K562 (cell line): ENCODE measurements at regions not wholly inside any gene's neighbourhood (a gene's known extent, or its start where the extent isn't known, plus 50 kb on each side); places are given as distances from the start of the nearest gene placed in this dataset.
A peak's percentile ranks its signal among the peaks of the same experiment; 100 is the strongest.

Source experiments
- ATAC-seq: fragments of 200-7000 bp; cut with Tn5 transposase; 3 replicates; pipeline ENCODE4 v1.9.1; 2020; ENCODE audit warnings: moderate library complexity
- BruUV-seq: library from RNA; stranded (reverse); fragments of 400-500 nt; replicated peaks from 2 replicates; lab custom pipeline; 2021; lab: Mats Ljungman, UMichigan
- CTCF ChIA-PET: fragments of 300-600 bp; formaldehyde crosslinking; extraction: SDS; loops from one replicate; lab custom pipeline; 2021; ENCODE audit warnings: low intra/inter-chr PET ratio; lab: Yijun Ruan, JAX
- POLR2A ChIA-PET: fragments of 300-600, 350-650 bp; sonication (Branson Sonifier 250); formaldehyde crosslinking; extraction: SDS; loops from one replicate; lab custom pipeline; 2021; ENCODE audit warnings: antibody characterized with exemption, inconsistent platforms; lab: Yijun Ruan, JAX
- DNase-seq, 4 experiments: peaks; one replicate each; pipeline versions ENCODE4 v3.0.0 to v3.0.0-alpha.2; 2011 to 2018; ENCODE audit warnings: low spot score in 3 of 4, mixed read lengths in 3 of 4; ENCODE audit errors: extremely low read depth in 1 of 4
- FAIRE-seq: peaks from 2 replicates; lab custom pipeline; 2011; peaks lifted over from hg19 to GRCh38; lab: Jason Lieb, UNC
- H2AFZ ChIP-seq: 2 replicates; pipeline ENCODE4 v1.6.0; 2011; ENCODE audit warnings: low read depth, low read length, control low read depth, inconsistent platforms
- H3K27ac ChIP-seq: fragments of 200-600 bp; 3 replicates; pipeline ENCODE4 v1.8.0; 2011; ENCODE audit warnings: low read depth, mild to moderate bottlenecking, control low read depth, inconsistent platforms, low read length, moderate library complexity, mixed read lengths; ENCODE audit errors: extremely low read depth
- H3K27me3 ChIP-seq, 2 experiments: fragments of 300-600 bp in 1 of 2; 2 replicates in 1 of 2; 3 replicates in 1 of 2; pipeline versions ENCODE4 v1.6.0 to v1.8.0; 2011; ENCODE audit warnings: inconsistent platforms in 2 of 2, low read length in 2 of 2, mild to moderate bottlenecking in 1 of 2, mixed read lengths in 1 of 2, moderate library complexity in 1 of 2; ENCODE audit not compliant: control insufficient read depth in 2 of 2, insufficient read depth in 2 of 2
- H3K36me3 ChIP-seq: fragments of 300-600 bp; 3 replicates; pipeline ENCODE4 v1.8.0; 2011; ENCODE audit warnings: mild to moderate bottlenecking, low read length, inconsistent platforms; ENCODE audit not compliant: control insufficient read depth, insufficient read depth
- H3K4me1 ChIP-seq, 2 experiments: fragments of 200-600 bp in 1 of 2; replicated peaks in 1 of 2; 2 replicates in 1 of 2; 3 replicates in 1 of 2; pipeline versions ENCODE4 v1.5.1 to v1.8.0; 2011; ENCODE audit warnings: inconsistent platforms in 2 of 2, low read length in 2 of 2, mild to moderate bottlenecking in 1 of 2, mixed read lengths in 1 of 2, moderate library complexity in 1 of 2; ENCODE audit not compliant: control insufficient read depth in 2 of 2, insufficient read depth in 2 of 2
- H3K4me2 ChIP-seq: 2 replicates; pipeline ENCODE4 v1.6.1; 2011; ENCODE audit warnings: low read length, control low read depth, inconsistent platforms, mixed read lengths; ENCODE audit not compliant: insufficient read depth
- H3K4me3 ChIP-seq: fragments of 200-600 bp; sonication (generic), shearing (Covaris generic); 2 replicates; pipeline ENCODE4 v1.5.1; 2016; ENCODE audit warnings: control low read depth, inconsistent platforms
- H3K79me2 ChIP-seq: fragments of 200-600 bp; 3 replicates; pipeline ENCODE4 v1.8.0; 2011; ENCODE audit warnings: low read length, inconsistent platforms; ENCODE audit not compliant: control insufficient read depth, insufficient read depth
- H3K9ac ChIP-seq, 2 experiments: 2 replicates each; pipeline versions ENCODE4 v1.6.0 to v1.6.1; 2011; ENCODE audit warnings: low read depth in 2 of 2, low read length in 2 of 2, control low read depth in 1 of 2, inconsistent platforms in 1 of 2, mild to moderate bottlenecking in 1 of 2, mixed read lengths in 1 of 2; ENCODE audit not compliant: insufficient read depth in 1 of 2
- H3K9me1 ChIP-seq: one replicate; pipeline ENCODE4 v1.6.0; 2011; ENCODE audit warnings: inconsistent platforms, mild to moderate bottlenecking, low read length, moderate library complexity; ENCODE audit not compliant: control insufficient read depth, insufficient read depth
- H3K9me3 ChIP-seq: replicated peaks from 2 replicates; pipeline ENCODE4 v1.5.1; 2011; ENCODE audit warnings: low read depth, low read length, inconsistent platforms; ENCODE audit not compliant: control insufficient read depth, insufficient read depth
- H4K20me1 ChIP-seq: replicated peaks from 2 replicates; pipeline ENCODE4 v1.6.1; 2011; ENCODE audit warnings: low read length, inconsistent platforms, mixed read lengths; ENCODE audit not compliant: control insufficient read depth, insufficient read depth
- DEAF1 ChIP-seq: fragments of 450-650 bp; formaldehyde crosslinking; IDR thresholded peaks from 2 replicates; pipeline ENCODE4 v1.4.0; 2020; ENCODE audit warnings: mild to moderate bottlenecking, moderate library complexity
- HNRNPH1 ChIP-seq: fragments of 200-400 bp; formaldehyde crosslinking; optimal IDR thresholded peaks from 2 replicates; pipeline ENCODE3; 2017; ENCODE audit warnings: low read depth, mild to moderate bottlenecking, low read length, moderate library complexity
- KDM1A ChIP-seq, 2 experiments: fragments of 450-650 bp; IDR thresholded peaks; 2 replicates each; pipeline ENCODE4 v1.6.1; 2016; ENCODE audit warnings: mild to moderate bottlenecking in 2 of 2
- KLF1 ChIP-seq: fragments of 450-650 bp; IDR thresholded peaks from 2 replicates; pipeline ENCODE4 v1.6.1; 2016; ENCODE audit warnings: missing genetic modification characterization, missing compliant biosample characterization
- NFRKB ChIP-seq: fragments of 450-650 bp; IDR thresholded peaks from 2 replicates; pipeline ENCODE4 v1.6.1; 2016; ENCODE audit warnings: low read depth
- SAFB2 ChIP-seq: fragments of 200-400 bp; formaldehyde crosslinking; IDR thresholded peaks from 2 replicates; pipeline ENCODE4 v1.6.1; 2018; ENCODE audit warnings: borderline replicate concordance, low read length, low read depth, moderate library complexity; ENCODE audit not compliant: severe bottlenecking
- SLC30A9 ChIP-seq: fragments of 250-450 bp; sonication (Bioruptor Pico); IDR thresholded peaks from 2 replicates; pipeline ENCODE4 v1.8.0; 2022; ENCODE audit warnings: mild to moderate bottlenecking, moderate library complexity
- TBL1XR1 ChIP-seq, 2 experiments: IDR thresholded peaks; 2 replicates each; pipeline ENCODE4 v1.6.1; 2012; ENCODE audit warnings: improper control_type of control experiment in 2 of 2, low read length in 2 of 2, mild to moderate bottlenecking in 1 of 2
- TFE3 ChIP-seq: fragments of 450-650 bp; formaldehyde crosslinking; IDR thresholded peaks from 2 replicates; pipeline ENCODE4 v1.4.0; 2020; ENCODE audit warnings: mild to moderate bottlenecking, mixed read lengths
- ZNF740 ChIP-seq, 3 experiments: fragments of 200-800 bp in 1 of 3; sonication (Bioruptor generic) in 1 of 3; sonication (generic) in 1 of 3; formaldehyde crosslinking in 1 of 3; IDR thresholded peaks; 2 replicates each; pipeline versions ENCODE4 v1.6.1 to v1.8.0; 2016 to 2022; ENCODE audit warnings: mild to moderate bottlenecking in 2 of 3, missing compliant biosample characterization in 2 of 3, missing genetic modification characterization in 2 of 3, missing genetic modification reagents in 1 of 3
- WGBS: fragments of 100-300 bp; shearing (Covaris generic); methylation state at CpG from one replicate; pipeline ENCODE4 v1.1.6; 2016; ENCODE audit warnings: low coverage, mixed read lengths; ENCODE audit not compliant: insufficient coverage; ENCODE audit errors: missing lambda C conversion rate; 5-methylcytosine and 5-hydroxymethylcytosine counted together
- in situ Hi-C: fragments of 300-500 bp; cut with MboI; formaldehyde crosslinking; loops from 4 replicates; pipeline ENCODE4 v1.15.0; 2018; ENCODE audit warnings: inconsistent platforms, mixed read lengths
- intact Hi-C: fragments of 100-400 bp; cut with micrococcal nuclease; formaldehyde crosslinking; loops from 2 replicates; pipeline ENCODE4 v1.14.2; 2022

- H3K36me3 ChIP-seq = no peaks in the 10 kb centered on the region
- H3K79me2 ChIP-seq = no peaks in the 10 kb centered on the region
- no peak for TF ChIP-seq SLC30A9
- no peak for TF ChIP-seq KDM1A (IDR thresholded peaks at IDR 0.05)
- peak; percentile 72 for TF ChIP-seq TFE3
- no peak for DNase-seq
- H3K4me1 ChIP-seq = no peaks in the 10 kb centered on the region
- FAIRE-seq = no peak
- intact Hi-C loops (no loop called here), in situ Hi-C loops (no loop called here)
- H3K27ac ChIP-seq = no peak overlapping the region
- H3K4me2 ChIP-seq = no peak overlapping the region
- no peaks in the 10 kb centered on the region for H4K20me1 ChIP-seq
- WGBS = 0% methylated on average over 2 of the region's 2 CpGs
- POLR2A ChIA-PET = no interaction called here
- H2AFZ ChIP-seq = no peak overlapping the region
- no peaks in the 10 kb centered on the region for H3K9me3 ChIP-seq
- no peak overlapping the region for H3K4me3 ChIP-seq
- no peaks in the 10 kb centered on the region for H3K27me3 ChIP-seq
- ATAC-seq = no peak
- no TSS peak for BruUV-seq
- CTCF ChIA-PET = no interaction called here
- H3K9me1 ChIP-seq = no peaks in the 10 kb centered on the region
- no peak overlapping the region for H3K9ac ChIP-seq
Observed at GRCh38 chr5:117203584-117203983, 629.0 kb upstream of the SEMA6A start.

- no peak for ATAC-seq
- no peak overlapping the region for H3K4me2 ChIP-seq
- H3K9me1 ChIP-seq = no peaks in the 10 kb centered on the region
- no peaks in the 10 kb centered on the region for H3K4me1 ChIP-seq
- FAIRE-seq = no peak
- WGBS = 0% methylated on average over 1 of the region's 1 CpG
- no peak overlapping the region for H3K4me3 ChIP-seq
- H3K27me3 ChIP-seq = no peaks in the 10 kb centered on the region
- no peak overlapping the region for H2AFZ ChIP-seq
- H3K36me3 ChIP-seq = no peaks in the 10 kb centered on the region
- no peaks in the 10 kb centered on the region for H3K79me2 ChIP-seq
- in situ Hi-C loops = no loop called here
- H3K27ac ChIP-seq = no peak overlapping the region
- CTCF ChIA-PET = no interaction called here
- no peak overlapping the region for H3K9ac ChIP-seq
- no peaks in the 10 kb centered on the region for H3K9me3 ChIP-seq
- BruUV-seq = no TSS peak
- POLR2A ChIA-PET = no interaction called here
- DNase-seq = no peak
- intact Hi-C loops = no loop called here
- TF ChIP-seq SAFB2 = no peak
- no peak for TF ChIP-seq DEAF1 (CRISPR knock-in tag)
- no peak for TF ChIP-seq ZNF740 (CRISPR knock-in tag; IDR thresholded peaks at IDR 0.05)
- no peak for TF ChIP-seq ZNF740 (tag; IDR thresholded peaks at IDR 0.05)
- no peak for TF ChIP-seq KLF1 (tag)
- no peak for TF ChIP-seq HNRNPH1
- no peak for TF ChIP-seq NFRKB
- TF ChIP-seq TBL1XR1 (IDR thresholded peaks at IDR 0.05; ENCODE audit: low read length in 2 of 2) = no peak
- H4K20me1 ChIP-seq = no peaks in the 10 kb centered on the region
Observed at GRCh38 chr5:117201001-117201400, 626.4 kb upstream of the SEMA6A start.
